GM23248 (cell line): ENCODE measurements at regions not wholly inside any gene's neighbourhood (a gene's known extent, or its start where the extent isn't known, plus 50 kb on each side); places are given as distances from the start of the nearest gene placed in this dataset.

Experiments
- EZH2 ChIP-seq: fragments of 200-600 bp; sonication (generic); IDR thresholded peaks from 2 replicates; pipeline ENCODE4 v1.6.1; 2018; ENCODE audit warnings: antibody characterized with exemption, mild to moderate bottlenecking; ENCODE audit not compliant: insufficient read depth, poor library complexity, severe bottlenecking
- EZH2phosphoT487 ChIP-seq: fragments of 200-600 bp; sonication (generic); IDR thresholded peaks from 2 replicates; pipeline ENCODE4 v1.6.1; 2018; ENCODE audit warnings: antibody characterized with exemption, moderate library complexity, mild to moderate bottlenecking, low read depth; ENCODE audit not compliant: insufficient read depth

DNA sequence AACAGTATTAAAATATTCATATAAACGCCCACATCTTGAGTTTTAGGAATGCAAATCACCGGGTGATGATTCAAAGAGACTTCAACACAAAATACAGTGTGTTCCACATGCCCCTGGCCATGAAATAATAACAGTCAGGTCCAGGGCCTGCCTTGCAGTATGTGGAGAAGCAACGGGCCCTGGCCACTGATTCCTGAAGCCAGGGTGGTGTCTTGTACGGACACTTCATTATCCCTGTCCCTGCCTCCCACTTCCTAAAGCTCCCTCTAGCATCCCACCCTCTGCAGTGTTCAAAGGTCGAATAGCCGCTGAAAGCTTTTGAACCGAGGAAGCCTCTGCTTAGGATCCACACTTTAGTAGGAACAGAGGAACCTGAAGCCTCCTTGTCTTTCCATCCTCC lies 50.4 kb upstream of the PCSK6 start:
- TF ChIP-seq EZH2, result no peak
- no peak for TF ChIP-seq EZH2phosphoT487
